RPMI7951 (cell line): ENCODE measurements at regions not wholly inside any gene's neighbourhood (a gene's known extent, or its start where the extent isn't known, plus 50 kb on each side); places are given as distances from the start of the nearest gene placed in this dataset.
A peak's percentile ranks its signal among the peaks of the same experiment; 100 is the strongest.
"Not testable (repeated sequence)": the region's sequence is repeated elsewhere in the genome, so short reads cannot be mapped to it uniquely, and the experiment has no call there.

Experiments used
- DNase-seq: peaks from one replicate; pipeline ENCODE4 v3.0.0-alpha.2; 2012; ENCODE audit warnings: low read depth

- no peak for DNase-seq
Observed at GRCh38 chr9:36462245-36462644, 62.2 kb upstream of the RNF38 start.

- DNase-seq: no peak
Observed at GRCh38 chr9:36461323-36461722, 61.3 kb upstream of the RNF38 start.

- DNase-seq: not testable (repeated sequence)
Observed at GRCh38 chr9:36458430-36458915, 58.4 kb upstream of the RNF38 start.

GRCh38 chr9:36457836-36458429, 57.9 kb upstream of the RNF38 start:
- no peak for DNase-seq

- no peak for DNase-seq
Observed at GRCh38 chr9:36456480-36457065, 56.5 kb upstream of the RNF38 start.

GRCh38 chr9:36451949-36452348, 51.9 kb upstream of the RNF38 start:
- DNase-seq: no peak

- DNase-seq: peak; percentile 48
Observed at GRCh38 chr9:36450110-36450732, 50.2 kb upstream of the RNF38 start.
